ENCODE measurements at regions not wholly inside any gene's neighbourhood (a gene's known extent, or its start where the extent isn't known, plus 50 kb on each side); places are given as distances from the start of the nearest gene placed in this dataset.

DNA sequence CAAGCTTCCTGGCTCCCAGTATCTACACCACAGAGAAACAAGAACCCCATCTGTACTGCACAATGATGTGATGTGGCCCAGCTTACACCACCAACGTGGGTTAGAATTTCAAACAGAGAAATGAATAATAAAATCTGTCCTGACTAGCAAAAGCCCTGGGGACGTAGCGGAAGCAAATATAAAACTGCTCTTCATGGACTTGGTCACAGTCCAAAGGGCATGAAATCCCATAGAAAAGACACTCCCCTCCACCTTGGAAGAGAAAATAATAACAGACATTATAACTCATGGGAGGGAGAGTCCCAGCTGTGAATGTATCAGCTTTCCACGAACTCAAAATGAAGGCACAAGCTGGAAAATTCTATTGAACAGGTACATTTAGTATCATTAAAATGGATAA lies 205.3 kb upstream of the GALNT17 start:
- Histone ChIP-seq H3K4me1 (replicated peaks) (no peaks in the 10 kb centered on the region), H3K27ac (no peak overlapping the region), H3K4me3 (no peak overlapping the region), H3K36me3 (no peaks in the 10 kb centered on the region), H3K9me3 (no peaks in the 10 kb centered on the region), H3K27me3 (replicated peaks; ENCODE audit: insufficient read depth) (no peaks in the 10 kb centered on the region)
- DNase-seq (ENCODE audit: low spot score) = peak; percentile 34
- WGBS = 12% methylated on average over 4 of the region's 4 CpGs
- intact Hi-C loops (cut with DNase I) = no loop called here
- TF ChIP-seq POLR2AphosphoS5 (IDR thresholded peaks at IDR 0.05) (no peak), POLR2A (IDR thresholded peaks at IDR 0.05) (no peak), CTCF (IDR thresholded peaks at IDR 0.05) (no peak)

GRCh38 chr7:70935311-70935710 lies 196.6 kb upstream of the GALNT17 start:
- intact Hi-C loops (cut with DNase I) = no loop called here
- TF ChIP-seq POLR2A (IDR thresholded peaks at IDR 0.05) (no peak), CTCF (IDR thresholded peaks at IDR 0.05) (no peak), POLR2AphosphoS5 (IDR thresholded peaks at IDR 0.05) (no peak)
- no peak for DNase-seq (ENCODE audit: low spot score)
- no peak overlapping the region for H3K4me3 ChIP-seq
- no peaks in the 10 kb centered on the region for H3K27me3 ChIP-seq (replicated peaks; ENCODE audit: insufficient read depth)
- 89% methylated on average over 8 of the region's 8 CpGs for WGBS
- H3K4me1 ChIP-seq (replicated peaks) = no peaks in the 10 kb centered on the region
- H3K9me3 ChIP-seq = no peaks in the 10 kb centered on the region
- H3K36me3 ChIP-seq = no peaks in the 10 kb centered on the region
- H3K27ac ChIP-seq = no peak overlapping the region

DNA sequence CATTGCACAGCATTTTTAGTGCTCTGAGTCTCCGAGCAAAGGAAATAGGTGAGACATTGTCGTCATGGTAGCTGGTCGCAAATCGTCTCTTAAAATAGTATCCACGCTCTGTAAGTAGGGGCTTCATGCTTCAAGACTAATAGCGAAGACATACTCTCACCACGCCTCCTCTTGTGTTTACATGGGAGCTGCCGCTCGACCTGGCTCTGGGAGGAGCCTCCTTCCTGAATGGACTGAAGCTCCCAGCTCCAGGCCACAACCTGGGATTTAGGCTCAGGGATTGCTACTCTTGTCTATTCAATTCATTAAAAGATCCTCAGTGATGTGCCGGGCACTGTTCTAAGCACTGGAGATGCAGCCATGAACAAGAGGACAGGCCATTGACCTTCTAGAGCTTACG lies 196.1 kb upstream of the GALNT17 start:
- DNase-seq (ENCODE audit: low spot score) = no peak
- Histone ChIP-seq H3K4me3 (no peak overlapping the region), H3K4me1 (replicated peaks) (no peaks in the 10 kb centered on the region), H3K36me3 (no peaks in the 10 kb centered on the region), H3K27me3 (replicated peaks; ENCODE audit: insufficient read depth) (no peaks in the 10 kb centered on the region), H3K9me3 (no peaks in the 10 kb centered on the region), H3K27ac (no peak overlapping the region)
- WGBS = 65% methylated on average over 11 of the region's 11 CpGs
- TF ChIP-seq POLR2A (IDR thresholded peaks at IDR 0.05) (no peak), CTCF (IDR thresholded peaks at IDR 0.05) (no peak), POLR2AphosphoS5 (IDR thresholded peaks at IDR 0.05) (no peak)
- intact Hi-C loops (cut with DNase I) = no loop called here

GRCh38 chr7:70937424-70937823 lies 194.5 kb upstream of the GALNT17 start:
- DNase-seq (ENCODE audit: low spot score) = no peak
- no peaks in the 10 kb centered on the region for H3K4me1 ChIP-seq (replicated peaks)
- H3K36me3 ChIP-seq = no peaks in the 10 kb centered on the region
- H3K27ac ChIP-seq = no peak overlapping the region
- no peak overlapping the region for H3K4me3 ChIP-seq
- H3K27me3 ChIP-seq (replicated peaks; ENCODE audit: insufficient read depth) = no peaks in the 10 kb centered on the region
- WGBS = 96% methylated on average over 2 of the region's 2 CpGs
- intact Hi-C loops (cut with DNase I) = no loop called here
- TF ChIP-seq POLR2A (IDR thresholded peaks at IDR 0.05) (no peak), CTCF (IDR thresholded peaks at IDR 0.05) (no peak), POLR2AphosphoS5 (IDR thresholded peaks at IDR 0.05) (no peak)
- H3K9me3 ChIP-seq = no peaks in the 10 kb centered on the region

DNA sequence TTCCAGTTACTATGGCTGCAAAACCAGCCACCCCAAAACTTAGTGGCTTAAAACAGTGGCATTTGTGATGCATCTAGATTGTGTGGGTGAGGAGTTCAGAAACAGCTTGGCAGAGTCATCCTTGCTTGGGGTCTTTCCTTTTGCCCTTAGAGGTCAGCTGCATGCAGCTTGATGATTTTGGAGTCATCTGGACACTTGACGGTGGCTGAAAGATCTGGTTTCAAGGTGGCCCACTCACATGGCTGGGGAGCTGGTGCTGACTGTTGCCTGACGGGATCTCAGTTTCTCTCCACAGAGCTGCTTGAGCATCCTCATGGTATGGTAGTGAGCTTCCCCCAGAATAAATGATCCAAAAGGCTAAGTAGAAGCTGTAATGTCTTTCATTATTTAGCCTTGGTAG lies 191.3 kb upstream of the GALNT17 start:
- 95% methylated on average over 2 of the region's 2 CpGs for WGBS
- no peak for DNase-seq (ENCODE audit: low spot score)
- H3K27me3 ChIP-seq (replicated peaks; ENCODE audit: insufficient read depth) = no peaks in the 10 kb centered on the region
- no peak overlapping the region for H3K4me3 ChIP-seq
- no peaks in the 10 kb centered on the region for H3K9me3 ChIP-seq
- intact Hi-C loops (cut with DNase I) = no loop called here
- H3K4me1 ChIP-seq (replicated peaks) = no peaks in the 10 kb centered on the region
- H3K36me3 ChIP-seq = no peaks in the 10 kb centered on the region
- H3K27ac ChIP-seq = no peak overlapping the region
- no peak for TF ChIP-seq CTCF (IDR thresholded peaks at IDR 0.05)
- no peak for TF ChIP-seq POLR2AphosphoS5 (IDR thresholded peaks at IDR 0.05)
- TF ChIP-seq POLR2A (IDR thresholded peaks at IDR 0.05) = no peak
